GM19240 (cell line): ENCODE measurements at regions not wholly inside any gene's neighbourhood (a gene's known extent, or its start where the extent isn't known, plus 50 kb on each side); places are given as distances from the start of the nearest gene placed in this dataset.
"Not testable (repeated sequence)": the region's sequence is repeated elsewhere in the genome, so short reads cannot be mapped to it uniquely, and the experiment has no call there.

ENCODE experiments used
- DNase-seq: peaks from one replicate; pipeline ENCODE4 v3.0.0; 2011; ENCODE audit warnings: low spot score; ENCODE audit not compliant: insufficient read length

- no peak for DNase-seq
Measured at GRCh38 chr4:184942444-184943425, 75.6 kb upstream of the HELT start.

GRCh38 chr4:184949020-184949419 is 69.3 kb upstream of the HELT start:
- DNase-seq: no peak

DNA sequence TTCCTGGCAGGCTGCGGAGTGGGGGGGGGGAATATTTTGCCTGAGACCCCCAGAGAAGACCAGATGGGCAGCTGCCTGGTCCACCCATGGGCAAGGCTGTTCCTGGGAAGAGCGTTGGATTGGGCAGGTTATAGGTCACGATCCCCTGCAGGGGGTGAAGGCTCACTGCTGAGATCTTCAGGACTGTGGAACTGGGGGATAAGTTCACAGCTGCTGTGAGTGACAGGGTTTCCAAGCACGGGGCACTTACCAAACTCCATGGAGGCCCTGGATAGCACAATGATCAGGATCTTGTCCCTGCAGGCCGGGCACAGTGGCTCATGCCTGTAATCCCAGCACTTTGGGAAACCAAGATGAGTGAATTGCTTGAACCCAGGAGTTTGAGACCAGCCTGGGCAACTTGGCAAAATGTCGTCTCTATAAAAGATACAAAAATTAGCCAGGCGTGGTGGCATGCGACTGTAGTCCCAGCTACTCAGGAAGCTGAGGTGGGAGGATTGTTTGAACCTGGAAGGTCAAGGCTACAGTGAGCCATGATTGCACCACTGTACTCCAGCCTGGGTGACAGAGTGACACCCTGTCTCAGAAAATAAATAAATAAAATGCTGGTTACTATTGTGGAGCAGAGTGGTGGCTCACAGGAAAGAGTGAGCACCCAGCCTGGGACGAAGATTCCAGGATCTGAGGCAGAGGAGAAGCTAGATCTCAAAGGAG is 68.0 kb upstream of the HELT start:
- DNase-seq: no peak

- DNase-seq: no peak
Measured at GRCh38 chr4:184950926-184951325, 67.4 kb upstream of the HELT start.

- DNase-seq: no peak
Measured at GRCh38 chr4:184951668-184952160, 66.6 kb upstream of the HELT start.

DNA sequence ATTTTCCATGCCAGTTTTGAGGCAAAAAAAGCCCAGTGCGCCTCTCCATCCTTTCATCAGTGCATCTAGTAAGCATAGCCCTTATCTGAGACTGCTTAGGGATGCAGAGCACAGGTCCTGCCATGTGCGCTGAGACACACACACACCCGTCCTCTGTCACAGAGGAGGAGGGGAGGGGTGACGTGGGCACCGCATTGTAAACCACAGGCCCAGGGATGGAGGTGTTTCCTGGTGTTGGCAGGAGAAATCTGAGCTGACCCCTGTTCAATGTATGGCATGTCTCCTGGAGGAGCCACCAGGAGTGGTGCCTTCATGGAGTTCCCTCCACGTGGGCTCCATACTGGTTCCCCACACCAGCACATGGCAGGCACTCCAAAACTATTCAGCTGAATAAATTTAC is 65.8 kb upstream of the HELT start:
- no peak for DNase-seq

GRCh38 chr4:184953421-184953945 is 64.8 kb upstream of the HELT start:
- no peak for DNase-seq

DNA sequence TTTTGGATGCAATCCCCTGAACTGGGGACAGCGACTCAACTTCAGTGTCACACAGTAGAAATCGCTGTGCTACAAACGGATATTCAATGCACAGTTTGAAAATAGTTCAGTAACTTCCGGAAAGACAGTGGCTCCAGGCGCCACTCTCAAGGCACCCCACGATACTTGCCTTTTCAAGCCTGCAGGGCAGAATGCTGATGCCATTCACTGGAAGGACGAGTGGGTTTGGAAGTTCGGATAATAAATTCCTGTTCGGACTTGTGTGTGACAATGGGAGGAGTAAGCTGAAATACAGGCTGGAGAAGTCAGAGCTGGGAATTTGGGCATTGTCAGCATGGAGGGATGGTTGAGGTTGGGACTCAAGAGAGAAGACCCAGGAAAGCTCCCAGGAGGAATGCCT is 64.3 kb upstream of the HELT start:
- DNase-seq: no peak

DNA sequence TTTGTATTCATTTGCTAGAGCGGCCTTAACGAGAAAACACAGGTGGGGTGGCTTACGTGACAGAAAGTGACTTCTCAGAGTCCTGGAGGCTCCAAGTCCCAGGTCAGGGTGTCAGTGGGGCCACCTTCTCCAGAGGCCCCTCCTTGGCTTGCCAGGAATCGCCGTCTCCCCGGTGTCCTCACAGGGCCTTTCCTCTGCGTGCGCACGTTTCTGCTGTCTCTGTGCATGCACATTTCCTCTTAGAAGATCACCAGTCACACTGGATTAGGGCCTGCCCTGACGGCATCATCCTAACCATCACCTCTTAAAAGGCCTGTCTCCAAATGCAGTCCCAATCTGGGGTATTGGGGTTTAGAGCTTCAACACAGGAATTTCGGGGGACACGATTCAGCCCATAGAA is 63.8 kb upstream of the HELT start:
- no peak for DNase-seq

- DNase-seq: no peak
Measured at GRCh38 chr4:184955116-184955515, 63.2 kb upstream of the HELT start.

GRCh38 chr4:184955636-184956035 is 62.7 kb upstream of the HELT start:
- DNase-seq: peak; percentile 22

GRCh38 chr4:184957446-184958115 is 60.7 kb upstream of the HELT start:
- no peak for DNase-seq

GRCh38 chr4:184958127-184958922 is 60.0 kb upstream of the HELT start:
- DNase-seq: no peak

DNA sequence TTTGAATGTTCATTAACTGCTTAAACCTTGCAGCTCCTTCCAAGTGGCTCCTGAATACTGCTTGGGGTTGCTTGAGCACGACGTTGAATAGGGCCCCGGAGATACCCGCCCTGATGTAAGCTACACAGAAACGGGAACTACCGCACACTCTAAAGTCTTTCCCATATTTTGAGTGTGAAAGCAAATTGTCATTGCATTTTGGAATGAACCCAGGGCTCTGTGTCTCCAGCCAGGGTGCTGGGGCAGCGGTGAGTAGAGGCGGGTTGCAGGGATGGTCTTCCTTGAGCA is 59.4 kb upstream of the HELT start:
- DNase-seq: no peak

- no peak for DNase-seq
Measured at GRCh38 chr4:184959309-184959708, 59.0 kb upstream of the HELT start.

DNA sequence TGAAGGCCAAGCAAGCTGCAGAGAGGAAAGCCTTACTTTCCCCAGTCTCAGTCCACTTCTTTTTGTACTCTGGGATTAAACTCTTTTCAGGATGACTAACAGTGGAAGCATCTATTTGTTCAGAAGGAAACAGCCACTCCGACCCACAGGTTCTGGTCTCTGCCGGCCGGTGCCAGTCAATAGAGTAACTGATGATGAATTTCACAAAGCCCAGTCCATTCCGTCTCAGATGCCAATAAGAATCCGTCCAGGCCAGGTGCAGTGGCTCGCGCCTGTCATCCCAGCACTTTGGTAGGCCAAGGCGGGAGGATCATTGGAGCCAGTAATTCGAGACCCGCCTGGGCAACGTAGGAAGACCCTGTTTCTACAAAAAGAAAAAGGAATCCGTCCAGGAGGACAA is 58.5 kb upstream of the HELT start:
- DNase-seq: no peak

GRCh38 chr4:184960505-184960971 is 57.8 kb upstream of the HELT start:
- DNase-seq: no peak

- DNase-seq: no peak
Measured at GRCh38 chr4:184961660-184962059, 56.6 kb upstream of the HELT start.

GRCh38 chr4:184962125-184962638 is 56.1 kb upstream of the HELT start:
- no peak for DNase-seq

DNA sequence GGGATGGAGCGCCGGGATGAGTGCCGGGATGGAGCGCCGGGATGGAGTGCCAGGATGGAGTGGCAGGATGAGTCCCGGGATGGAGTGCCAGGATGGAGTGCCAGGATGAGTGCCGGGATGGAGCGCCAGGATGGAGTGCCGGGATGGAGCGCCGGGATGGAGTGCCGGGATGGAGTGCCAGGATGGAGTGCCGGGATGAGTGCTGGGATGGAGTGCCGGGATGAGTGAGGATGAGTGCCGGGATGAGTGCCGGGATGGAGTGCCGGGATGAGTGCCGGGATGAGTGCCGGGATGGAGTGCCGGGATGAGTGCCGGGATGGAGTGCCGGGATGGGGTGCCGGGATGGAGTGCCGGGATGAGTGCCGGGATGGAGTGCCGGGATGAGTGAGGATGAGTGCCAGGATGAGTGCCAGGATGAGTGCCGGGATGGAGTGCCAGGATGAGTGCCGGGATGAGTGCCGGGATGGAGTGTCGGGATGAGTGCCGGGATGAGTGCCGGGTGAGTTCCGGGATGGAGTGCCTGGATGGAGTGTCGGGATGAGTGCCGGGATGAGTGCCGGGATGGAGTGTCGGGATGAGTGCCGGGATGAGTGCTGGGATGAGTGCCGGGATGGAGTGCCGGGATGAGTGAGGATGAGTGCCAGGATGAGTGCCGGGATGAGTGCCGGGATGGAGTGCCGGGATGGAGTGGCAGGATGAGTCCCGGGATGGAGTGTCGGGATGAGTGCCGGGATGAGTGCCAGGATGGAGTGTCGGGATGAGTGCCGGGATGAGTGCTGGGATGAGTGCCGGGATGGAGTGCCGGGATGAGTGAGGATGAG is 52.9 kb upstream of the HELT start:
- DNase-seq: not testable (repeated sequence)
